Ovary (tissue), 7 donors: ENCODE measurements at regions not wholly inside any gene's neighbourhood (a gene's known extent, or its start where the extent isn't known, plus 50 kb on each side); places are given as distances from the start of the nearest gene placed in this dataset.

Experiments
- DNase-seq, 5 donors: peaks; one replicate each; pipeline ENCODE4 v3.0.0-alpha.2; 2019 to 2020
- H3K27ac ChIP-seq, 2 donors: fragments of 200-600 bp; one replicate each; pipeline versions ENCODE4 v1.5.1 to v1.8.0; 2019 to 2022
- H3K27me3 ChIP-seq: fragments of 200-600 bp; one replicate; pipeline ENCODE4 v1.8.0; 2022
- H3K36me3 ChIP-seq: fragments of 200-600 bp; sonication (generic); one replicate; pipeline ENCODE4 v1.5.1; 2019
- H3K4me1 ChIP-seq: one replicate; pipeline ENCODE4 v1.8.1; 2013; ENCODE audit warnings: mild to moderate bottlenecking, moderate library complexity; ENCODE audit not compliant: insufficient read depth
- H3K4me3 ChIP-seq: fragments of 200-600 bp; sonication (generic); one replicate; pipeline ENCODE4 v1.5.1; 2017
- H3K9me3 ChIP-seq, 2 donors: fragments of 200-600 bp in 1 of 2; sonication (generic) in 1 of 2; one replicate each; pipeline versions ENCODE4 v1.5.1 to v1.8.1; 2013 to 2019; ENCODE audit warnings: mild to moderate bottlenecking in 1 of 2, moderate library complexity in 1 of 2
- CTCF ChIP-seq, 3 donors: fragments of 450-650 bp in 2 of 3; fragments of 200-600 bp in 1 of 3; IDR thresholded peaks; one replicate each; pipeline versions ENCODE4 v1.5.1 to v1.8.0; 2016 to 2022; ENCODE audit warnings: antibody characterized with exemption in 3 of 3, mild to moderate bottlenecking in 1 of 3
- EP300 ChIP-seq: sonication (generic); formaldehyde crosslinking; IDR thresholded peaks from one replicate; pipeline ENCODE4 v1.6.1; 2017; ENCODE audit warnings: antibody characterized with exemption
- POLR2A ChIP-seq: fragments of 450-650 bp; IDR thresholded peaks from one replicate; pipeline ENCODE4 v1.6.1; 2017; ENCODE audit warnings: antibody characterized with exemption, mild to moderate bottlenecking, moderate library complexity
- WGBS, 3 donors: extraction: QIAGEN DNeasy Blood & Tissue Kit in 1 of 3; methylation state at CpG; one replicate each; pipeline versions ENCODE4 v1.1.5 to v1.1.7; 2013 to 2017; 5-methylcytosine and 5-hydroxymethylcytosine counted together
- intact Hi-C, 4 donors: fragments of 100-400 bp; cut with DNase I; formaldehyde crosslinking; loops; one replicate each; pipeline versions ENCODE4 v1.11.0 to v1.15.1; 2022 to 2023
- donor health status: DM: no; HTN: no; CAD: no; lungs with moderate emphysema.
- donor health status: DM: no; HTN: no; CAD: no.
- donor health status: Bipolar disorder and iron deficiency.
- donor health status: DM: no; HTN: no; CAD: no.
- donor health status: DM: yes; HTN: yes; CAD: no.

- DNase-seq = no peak
- 97 to 98% (median 97%) methylated on average over 3 of the region's 3 CpGs for WGBS, 3 donors
- no peak for TF ChIP-seq EP300
- intact Hi-C loops = no loop called here
- no peaks in the 10 kb centered on the region for H3K4me1 ChIP-seq
- H3K4me3 ChIP-seq = no peak overlapping the region
- no peak overlapping the region for H3K27ac ChIP-seq
- H3K36me3 ChIP-seq = no peaks in the 10 kb centered on the region
- H3K27me3 ChIP-seq = no peaks in the 10 kb centered on the region
- no peaks in the 10 kb centered on the region for H3K9me3 ChIP-seq
These were observed 66.7 kb upstream of the SNRK start for GRCh38 chr3:43219616-43220015.

DNA sequence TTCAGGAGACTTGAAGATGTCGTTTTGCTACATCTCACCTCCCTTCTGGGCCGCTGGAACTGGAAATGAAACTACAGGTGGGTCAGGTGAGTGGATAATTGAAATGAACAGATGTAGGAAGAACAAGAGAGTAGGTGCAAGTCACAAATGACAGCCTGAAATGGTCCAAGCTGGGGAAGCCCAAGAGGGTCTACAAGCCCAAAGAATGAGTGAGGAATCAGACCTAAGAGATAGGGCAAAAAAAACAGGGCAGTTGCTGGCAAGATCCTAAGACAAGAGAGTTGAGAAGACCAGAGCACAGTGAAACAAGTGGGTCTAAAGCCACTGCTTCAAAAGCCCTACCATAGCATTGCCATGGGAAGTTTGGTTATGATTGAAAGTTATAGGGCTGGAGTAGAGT, 67.4 kb upstream of the SNRK start:
- Histone ChIP-seq H3K9me3 (no peaks in the 10 kb centered on the region), H3K4me3 (no peak overlapping the region), H3K27ac (no peak overlapping the region), H3K36me3 (no peaks in the 10 kb centered on the region), H3K27me3 (no peaks in the 10 kb centered on the region), H3K4me1 (no peaks in the 10 kb centered on the region)
- WGBS, 3 donors = 86 to 87% (median 86%) methylated on average over 2 of the region's 2 CpGs
- TF ChIP-seq CTCF (IDR thresholded peaks at IDR 0.05) (no peak), POLR2A (no peak), EP300 (no peak)
- DNase-seq = no peak
- intact Hi-C loops = no loop called here

- TF ChIP-seq CTCF (IDR thresholded peaks at IDR 0.05) (no peak), POLR2A (no peak)
- intact Hi-C loops = no loop called here
- Histone ChIP-seq H3K9me3 (no peaks in the 10 kb centered on the region), H3K36me3 (no peaks in the 10 kb centered on the region), H3K4me3 (no peak overlapping the region), H3K27me3 (no peaks in the 10 kb centered on the region), H3K27ac (no peak overlapping the region), H3K4me1 (no peaks in the 10 kb centered on the region)
- DNase-seq = no peak
These were observed 68.2 kb upstream of the SNRK start for GRCh38 chr3:43218156-43218555.

DNA sequence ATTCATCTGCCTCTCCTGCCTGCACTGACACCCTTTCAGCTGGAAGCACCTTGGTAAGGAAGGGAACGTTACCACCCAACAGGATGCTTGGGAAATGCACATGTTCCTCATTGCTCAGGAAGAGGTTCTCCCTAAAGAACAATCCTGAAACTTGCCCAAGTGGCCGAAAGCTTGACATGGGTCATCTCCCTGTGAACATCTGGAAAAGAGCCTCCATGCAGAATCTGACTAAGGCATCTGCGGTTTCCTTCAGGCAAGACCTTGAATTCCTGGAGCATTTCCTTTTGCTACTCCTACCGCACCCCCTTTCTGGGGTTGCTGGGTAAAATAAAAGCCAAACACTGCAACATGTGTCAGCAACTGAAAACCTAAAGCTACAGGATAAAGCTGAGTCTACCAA, 68.7 kb upstream of the SNRK start:
- intact Hi-C loops = no loop called here
- no peaks in the 10 kb centered on the region for H3K36me3 ChIP-seq
- no peaks in the 10 kb centered on the region for H3K9me3 ChIP-seq
- TF ChIP-seq POLR2A (no peak), EP300 (no peak), CTCF (IDR thresholded peaks at IDR 0.05) (no peak)
- no peaks in the 10 kb centered on the region for H3K4me1 ChIP-seq
- WGBS, 3 donors = 76 to 87% (median 85%) methylated on average over 4 of the region's 4 CpGs
- DNase-seq = no peak
- H3K4me3 ChIP-seq = no peak overlapping the region
- no peak overlapping the region for H3K27ac ChIP-seq
- no peaks in the 10 kb centered on the region for H3K27me3 ChIP-seq

- H3K4me1 ChIP-seq = no peaks in the 10 kb centered on the region
- 87 to 95% (median 92%) methylated on average over 3 of the region's 3 CpGs for WGBS, 3 donors
- DNase-seq = no peak
- no peaks in the 10 kb centered on the region for H3K9me3 ChIP-seq
- H3K27ac ChIP-seq = no peak overlapping the region
- TF ChIP-seq CTCF (IDR thresholded peaks at IDR 0.05) = no peak
- no peak for TF ChIP-seq EP300
- TF ChIP-seq POLR2A = no peak
- H3K4me3 ChIP-seq = no peak overlapping the region
- intact Hi-C loops = no loop called here
- no peaks in the 10 kb centered on the region for H3K36me3 ChIP-seq
- no peaks in the 10 kb centered on the region for H3K27me3 ChIP-seq
These were observed 69.1 kb upstream of the SNRK start for GRCh38 chr3:43217206-43217605.
